ENCODE measurements at regions not wholly inside any gene's neighbourhood (a gene's known extent, or its start where the extent isn't known, plus 50 kb on each side); places are given as distances from the start of the nearest gene placed in this dataset.
"Not testable (repeated sequence)": the region's sequence is repeated elsewhere in the genome, so short reads cannot be mapped to it uniquely, and the experiment has no call there.

DNA sequence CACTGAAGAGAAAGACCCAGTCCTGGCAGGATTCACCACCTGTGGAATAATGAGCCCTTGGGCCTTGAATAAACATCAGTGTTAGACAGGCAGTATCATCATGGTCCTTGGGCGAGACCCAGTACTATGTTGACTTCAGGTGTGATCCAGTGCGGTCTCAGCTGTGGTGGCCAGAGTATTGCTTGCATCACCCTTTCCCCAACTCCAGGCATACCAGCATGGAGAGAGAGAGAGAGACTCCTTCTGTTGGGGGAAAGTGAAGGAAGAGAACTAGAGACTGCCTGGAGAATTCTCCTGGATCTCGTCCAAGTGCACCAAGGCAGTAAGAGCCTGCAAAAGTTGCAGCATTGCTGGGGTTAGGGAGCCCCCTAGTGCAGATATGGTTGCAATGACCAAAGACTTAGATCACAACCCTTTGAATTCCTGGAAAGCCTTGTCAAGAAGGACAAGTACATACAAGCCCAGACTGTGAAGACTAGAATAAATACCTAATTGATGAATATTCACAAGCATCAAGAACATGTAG is 61.1 kb upstream of the VAMP7 start:
- DNase-seq (ENCODE audit: low read depth in 2 of 2) = peak in 1 of 2 donors; percentile 1

DNA sequence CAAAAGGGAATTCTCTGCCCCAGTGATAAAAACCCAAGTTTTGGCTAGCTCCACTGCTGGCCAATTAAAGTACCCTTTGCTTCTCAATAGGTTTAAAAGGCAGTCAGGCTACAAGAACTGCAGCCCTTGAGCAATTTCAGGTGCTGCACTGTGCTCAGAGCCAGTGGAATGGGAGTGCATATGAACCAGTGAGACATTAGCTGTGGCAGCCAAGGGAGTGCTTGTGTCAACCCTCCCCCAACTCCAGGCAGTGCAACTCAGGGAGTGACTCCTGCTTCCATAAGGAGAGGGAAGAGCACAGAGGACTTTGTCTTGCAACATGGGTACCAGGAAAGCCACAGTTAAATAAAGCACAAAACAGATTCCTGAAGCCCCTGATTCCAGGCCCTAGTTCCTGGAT is 61.6 kb upstream of the VAMP7 start:
- no peak for DNase-seq (ENCODE audit: low read depth in 2 of 2)

DNA sequence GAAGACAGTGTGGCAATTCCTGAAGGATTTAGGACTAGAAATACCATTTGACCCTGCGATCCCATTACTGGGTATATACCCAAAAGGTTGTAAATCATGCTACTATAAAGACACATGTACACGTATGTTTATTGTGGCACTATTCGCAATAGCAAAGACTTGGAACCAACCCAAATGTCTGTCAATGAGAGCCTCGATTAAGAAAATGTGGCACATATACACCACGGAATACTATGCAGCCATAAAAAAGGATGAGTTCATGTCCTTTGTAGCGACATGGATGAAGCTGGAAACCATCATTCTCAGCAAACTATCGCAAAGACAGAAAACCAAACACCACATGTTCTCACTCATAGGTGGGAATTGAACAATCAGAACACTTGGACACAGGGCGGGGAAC is 66.8 kb upstream of the VAMP7 start:
- not testable (repeated sequence) for DNase-seq (ENCODE audit: low read depth in 2 of 2)

DNA sequence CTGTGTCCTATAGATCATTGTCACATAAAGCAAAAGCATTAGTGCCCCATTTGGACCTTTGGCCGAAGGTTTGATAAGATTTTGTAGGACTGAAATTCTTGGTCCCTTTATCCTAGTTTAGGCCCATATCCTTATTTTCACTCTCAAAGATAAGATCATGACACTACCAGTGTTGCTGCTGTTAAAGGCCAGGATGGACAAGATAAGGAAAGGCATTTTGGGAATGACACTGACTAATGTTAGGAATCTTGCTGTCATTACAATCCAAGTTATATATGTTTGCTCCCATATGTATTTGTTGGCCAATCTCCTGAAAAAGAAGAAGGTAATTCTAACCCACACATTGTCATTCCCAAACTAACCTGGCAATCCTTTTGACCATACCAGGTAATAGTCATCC is 101.3 kb upstream of the VAMP7 start:
- DNase-seq (ENCODE audit: low read depth in 2 of 2) = no peak

DNA sequence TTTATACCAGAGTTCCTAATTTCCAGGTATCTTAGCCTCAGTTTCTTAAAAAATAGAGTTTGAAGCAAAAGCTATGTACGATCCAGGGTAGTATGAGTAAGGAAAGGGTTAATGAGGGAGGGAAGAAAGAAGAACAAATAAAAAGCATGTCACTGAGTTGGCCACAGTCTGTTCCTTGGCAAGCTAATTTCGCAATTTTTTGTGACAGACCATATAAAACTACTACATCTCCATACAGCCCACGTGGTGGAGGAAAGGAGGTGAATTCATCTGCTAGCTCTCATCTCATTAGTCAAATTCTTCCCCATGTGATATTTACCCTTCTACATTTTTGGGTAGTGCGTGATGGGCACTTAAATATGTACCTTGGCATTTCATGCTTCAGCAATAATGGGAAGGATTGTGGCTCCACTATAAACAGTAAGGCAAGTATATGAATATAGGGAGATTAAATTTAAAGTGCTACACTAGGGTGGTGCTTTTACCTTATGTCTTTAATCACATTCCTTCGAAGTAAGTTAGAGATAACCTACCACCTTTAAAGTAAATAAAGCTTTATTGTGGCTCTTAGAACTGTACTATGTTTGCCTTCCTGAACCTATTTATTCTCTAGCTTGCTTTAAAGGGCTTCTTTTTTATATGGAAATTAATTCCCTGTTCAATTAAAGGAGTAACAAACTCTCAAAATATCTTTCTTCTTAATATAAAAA is 102.1 kb upstream of the VAMP7 start:
- no peak for DNase-seq (ENCODE audit: low read depth in 2 of 2)

DNA sequence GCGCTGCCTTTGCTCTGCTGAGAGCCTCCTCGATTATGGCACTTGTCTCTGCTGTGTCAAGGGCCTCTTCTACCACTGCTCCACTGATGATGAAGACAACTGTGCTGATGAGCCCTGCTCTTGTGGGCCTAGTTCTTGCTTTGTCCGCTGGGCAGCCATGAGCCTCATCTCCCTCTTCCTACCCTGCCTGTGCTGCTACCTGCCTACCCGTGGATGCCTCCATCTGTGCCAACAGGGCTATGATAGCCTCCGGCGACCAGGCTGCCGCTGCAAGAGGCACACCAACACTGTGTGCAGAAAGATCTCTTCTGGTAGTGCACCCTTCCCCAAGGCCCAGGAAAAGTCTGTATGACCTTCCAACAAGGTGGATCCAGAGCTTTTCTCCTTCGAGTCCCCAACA is 106.8 kb upstream of the VAMP7 start:
- DNase-seq (ENCODE audit: low read depth in 2 of 2) = no peak

DNA sequence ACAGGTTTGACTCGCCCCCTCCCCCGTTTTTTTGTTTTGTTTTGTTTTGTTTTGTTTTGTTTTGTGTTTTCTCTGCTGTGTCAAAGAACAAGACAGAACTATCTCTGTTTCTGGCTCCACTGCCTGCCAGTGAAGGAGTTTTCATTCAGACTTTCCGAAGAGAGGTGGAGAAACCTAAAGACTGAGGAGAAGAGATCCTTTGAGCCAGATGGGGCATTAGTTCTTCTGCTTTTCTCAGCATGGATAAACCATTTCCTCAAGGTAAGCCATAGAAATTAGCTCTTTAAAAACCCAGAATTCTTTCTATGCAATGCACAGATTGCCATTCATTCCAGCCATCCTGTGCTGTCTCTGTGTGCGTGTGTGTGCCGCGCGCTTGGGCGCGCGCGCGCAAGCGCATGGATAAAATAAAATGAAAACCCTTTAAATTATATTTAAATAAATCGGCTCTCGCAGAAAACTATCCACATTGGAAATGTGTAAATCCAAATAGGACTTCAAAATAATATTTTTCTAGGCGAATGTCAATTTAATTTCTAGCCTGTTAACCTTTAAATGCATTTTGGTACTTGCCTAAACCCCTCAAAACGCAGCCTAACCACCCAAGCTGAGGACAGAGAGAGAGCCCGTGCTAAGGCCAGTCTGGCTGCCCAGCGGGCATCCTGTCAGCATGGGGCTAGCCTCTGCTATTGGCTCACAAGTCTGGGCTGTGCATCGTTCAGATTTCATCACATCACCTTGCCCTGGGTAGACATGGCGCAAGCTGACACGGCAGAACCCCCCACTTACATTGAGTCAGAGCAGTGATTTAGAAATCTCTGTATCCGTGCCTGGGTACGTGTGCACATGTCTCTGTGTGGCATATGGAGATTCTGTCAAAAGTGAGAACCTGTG is 113.0 kb upstream of the VAMP7 start:
- DNase-seq (ENCODE audit: low read depth in 2 of 2) = no peak

DNA sequence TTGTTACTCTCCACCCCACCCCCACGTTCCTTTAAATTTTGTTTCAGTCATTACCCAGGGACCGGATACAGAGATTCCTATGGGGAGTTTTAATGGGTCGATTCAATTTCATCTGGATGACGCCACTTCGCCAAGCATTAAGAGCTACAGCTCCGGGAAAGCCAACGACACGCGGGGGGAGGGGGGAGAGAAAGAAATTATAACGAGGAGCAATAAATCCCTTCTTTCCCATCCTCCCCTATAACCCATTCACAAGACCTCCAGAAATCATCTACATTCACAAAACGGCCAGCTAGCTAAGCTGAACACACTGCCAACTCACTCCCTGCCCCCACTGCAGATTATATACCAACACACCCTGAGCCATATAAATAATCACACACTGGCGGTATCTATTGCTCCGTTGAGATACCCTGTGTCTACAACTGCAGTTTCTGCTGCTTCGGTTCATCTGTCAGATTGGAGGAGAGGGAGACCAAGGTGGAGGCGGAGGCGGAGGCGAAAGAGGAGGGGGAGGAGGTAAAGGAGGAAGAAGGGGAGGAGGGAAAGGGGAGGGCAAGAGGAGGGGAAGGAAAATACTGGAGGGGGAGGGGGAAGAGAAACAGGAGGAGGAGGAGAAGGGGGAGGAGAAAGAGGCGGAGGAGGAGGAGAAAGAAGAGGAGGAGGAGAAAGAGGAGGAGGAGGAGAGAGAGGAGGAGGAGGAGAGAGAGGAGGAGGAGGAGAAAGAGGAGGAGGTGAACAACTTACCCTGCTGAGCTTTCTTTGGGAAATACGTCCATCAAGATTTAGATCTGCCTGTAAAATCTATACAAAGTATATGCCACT is 113.9 kb upstream of the VAMP7 start:
- no peak for DNase-seq (ENCODE audit: low read depth in 2 of 2)

DNA sequence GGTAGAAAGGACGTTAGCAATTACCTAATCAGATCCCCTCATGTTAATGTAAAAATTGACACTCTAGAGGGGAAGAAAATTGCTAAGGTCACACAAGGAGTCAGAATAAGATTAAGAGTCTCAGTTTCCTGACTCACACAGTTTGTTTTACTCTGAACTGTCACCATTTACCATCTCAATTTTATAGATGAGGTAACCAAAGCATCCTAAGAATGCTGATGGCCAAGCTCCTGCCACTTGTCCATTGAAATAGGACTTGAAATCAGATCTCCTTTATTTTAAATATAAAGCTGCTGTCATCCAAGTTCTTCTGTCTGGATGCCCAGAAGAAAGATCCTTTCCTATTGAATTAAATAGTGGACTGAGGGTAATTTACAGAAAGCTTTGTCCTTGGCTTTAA is 114.8 kb upstream of the VAMP7 start:
- no peak for DNase-seq (ENCODE audit: low read depth in 2 of 2)

DNA sequence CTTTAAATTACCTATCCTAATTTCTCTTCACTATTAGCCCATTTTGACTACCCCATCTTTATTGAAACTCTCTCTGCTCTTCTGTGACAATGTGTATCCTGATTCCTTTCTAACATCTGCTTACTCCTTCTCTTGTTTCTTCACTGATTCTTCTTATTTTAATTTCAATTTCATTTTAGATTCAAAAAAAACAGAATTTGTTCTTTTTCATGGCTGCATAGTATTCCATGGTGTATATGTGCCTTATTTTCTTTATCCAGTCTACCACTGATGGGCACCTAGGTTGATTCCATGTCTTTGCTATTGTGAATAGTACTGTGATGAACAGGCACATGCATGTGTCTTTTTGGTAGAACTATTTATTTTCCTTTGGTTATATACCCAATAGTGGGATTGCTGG is 120.0 kb upstream of the VAMP7 start:
- DNase-seq (ENCODE audit: low read depth in 2 of 2) = no peak

DNA sequence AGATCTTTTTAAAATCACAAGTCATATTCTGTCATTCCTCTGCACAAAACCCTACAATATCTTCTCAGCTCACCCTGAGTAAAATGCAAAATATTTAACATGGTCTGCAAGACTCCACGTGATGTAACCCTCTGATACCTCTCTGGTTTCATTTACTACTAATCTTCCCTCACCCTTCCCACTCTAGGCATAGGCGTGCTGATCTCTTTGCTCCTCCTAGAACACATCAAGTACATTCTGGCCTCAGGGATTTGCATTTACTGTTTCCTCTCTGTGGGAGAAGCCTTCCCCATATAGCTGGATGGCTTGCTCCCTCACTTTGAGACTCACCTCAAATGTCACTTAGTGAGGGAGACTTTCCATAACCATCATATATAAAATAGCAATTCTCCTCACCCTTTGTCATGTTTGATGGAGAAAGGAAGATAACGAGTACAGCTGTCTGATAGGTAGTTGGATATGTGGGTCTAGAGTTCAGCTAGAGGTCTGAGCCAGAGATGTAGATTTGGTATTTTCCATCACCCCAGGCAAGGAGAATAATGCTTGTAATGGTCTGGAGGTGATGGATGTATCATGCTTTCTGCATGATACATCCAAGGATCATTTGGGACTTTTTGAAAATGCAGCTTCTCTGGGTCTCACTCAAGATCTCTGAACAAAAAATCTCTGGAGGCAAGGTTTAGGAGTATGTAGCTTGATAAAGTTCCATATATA is 123.9 kb upstream of the VAMP7 start:
- DNase-seq (ENCODE audit: low read depth in 2 of 2) = no peak

DNA sequence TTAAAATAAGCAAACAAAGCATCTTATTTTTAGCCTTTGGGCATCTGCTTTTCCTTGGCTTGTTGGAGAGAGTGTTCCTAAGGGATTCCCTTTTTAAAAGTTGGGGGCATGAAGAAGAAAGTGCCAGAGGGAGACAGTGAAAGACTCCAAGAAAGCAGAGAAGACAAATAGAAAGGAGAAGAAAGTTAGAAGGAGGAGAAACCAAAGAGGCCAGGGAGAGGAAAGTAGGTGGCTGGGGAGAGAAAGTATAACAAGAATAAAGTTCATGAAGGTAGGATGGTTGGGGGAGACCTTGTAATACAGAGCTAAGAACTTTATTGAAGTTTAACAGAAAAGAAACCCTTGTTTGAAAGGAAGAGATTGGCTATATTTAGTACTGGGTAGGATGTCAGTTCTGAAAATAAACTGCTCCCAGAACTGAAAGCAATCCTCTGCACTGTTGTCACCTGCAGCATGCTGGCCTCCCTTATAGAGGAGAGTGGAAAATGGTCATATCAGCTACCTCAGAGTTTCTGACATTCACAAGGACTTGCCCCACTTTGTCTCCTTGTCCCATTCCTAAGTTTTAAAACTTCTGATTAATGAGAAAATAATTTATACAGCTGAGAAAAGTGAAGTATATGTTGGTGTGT is 125.3 kb upstream of the VAMP7 start:
- no peak for DNase-seq (ENCODE audit: low read depth in 2 of 2)

DNA sequence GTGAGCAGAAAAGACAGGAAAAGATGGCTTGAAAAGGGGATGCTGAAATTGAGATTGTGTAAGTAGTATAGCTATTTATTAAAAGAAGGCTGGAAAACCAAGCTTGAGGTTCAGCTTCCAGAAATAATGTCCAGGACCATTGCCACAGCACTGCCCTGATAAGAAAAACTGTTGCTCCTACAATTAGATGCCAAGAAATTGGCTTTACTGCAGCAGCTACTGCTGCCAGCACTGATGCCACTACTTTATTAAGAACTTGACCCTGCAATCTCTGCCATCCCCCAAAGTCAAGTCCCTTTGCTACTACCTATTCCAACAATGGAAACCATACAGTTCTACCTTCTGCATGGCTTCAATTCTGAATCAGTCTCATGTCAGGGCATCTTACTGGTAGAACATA is 130.0 kb upstream of the VAMP7 start:
- DNase-seq (ENCODE audit: low read depth in 2 of 2) = no peak

DNA sequence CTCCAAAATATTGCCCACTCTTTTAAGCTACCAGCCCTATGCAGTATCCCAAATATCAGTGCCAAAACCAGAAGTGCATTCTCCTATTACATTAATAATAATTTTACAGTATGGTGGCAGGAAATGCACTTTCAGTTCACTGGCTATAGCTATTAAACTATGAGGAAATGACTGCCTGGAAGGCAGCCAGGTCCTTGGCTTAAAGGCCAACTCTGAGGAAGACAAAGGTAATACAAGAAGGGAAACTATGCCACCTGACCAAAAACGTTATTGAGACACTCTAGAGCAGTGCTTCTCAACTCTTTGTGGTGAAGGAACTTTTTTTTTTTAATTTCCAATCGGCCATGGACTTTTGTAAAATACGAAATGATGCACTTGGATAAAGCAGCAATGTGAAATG is 133.6 kb upstream of the VAMP7 start:
- DNase-seq (ENCODE audit: low read depth in 2 of 2) = no peak

DNA sequence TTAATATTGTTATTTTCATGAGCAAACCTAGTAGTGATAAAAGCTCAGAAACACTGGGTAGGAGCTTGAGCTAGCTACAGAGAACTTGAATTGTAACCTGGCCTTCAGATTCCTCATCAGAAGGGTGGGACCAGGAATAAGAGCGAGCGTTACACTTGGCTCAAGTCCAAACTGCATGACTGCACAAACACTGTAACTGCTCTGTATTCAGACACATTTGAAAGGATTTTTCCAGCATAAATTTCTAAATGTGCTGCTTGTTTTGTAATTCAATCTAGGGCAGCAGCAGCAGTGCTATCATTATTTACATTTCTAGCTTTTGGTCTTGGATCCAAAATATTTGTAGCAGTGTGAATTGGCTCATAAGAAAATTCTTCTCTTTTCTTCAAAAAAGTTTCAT is 133.0 kb upstream of the TMLHE start:
- DNase-seq (ENCODE audit: low read depth in 2 of 2) = no peak

DNA sequence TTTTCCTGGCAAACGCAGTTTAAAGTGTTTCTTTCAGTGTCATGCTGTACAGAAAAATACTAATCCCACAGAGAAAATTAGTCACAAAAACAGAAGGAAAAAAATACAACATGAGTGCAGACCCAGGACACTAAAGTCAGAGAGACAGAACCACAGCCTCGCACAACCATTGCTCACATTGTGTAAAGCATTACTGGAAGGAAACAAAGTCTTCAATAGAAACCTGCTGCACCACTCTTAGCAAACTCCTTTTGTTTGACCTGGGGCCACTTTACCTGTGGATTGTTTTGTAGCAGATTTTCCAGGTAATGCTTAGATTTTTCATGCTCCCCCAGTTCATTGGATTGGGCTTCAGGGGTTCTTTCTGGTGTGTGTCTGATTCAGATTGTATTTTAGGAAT is 131.8 kb upstream of the TMLHE start:
- no peak for DNase-seq (ENCODE audit: low read depth in 2 of 2)

DNA sequence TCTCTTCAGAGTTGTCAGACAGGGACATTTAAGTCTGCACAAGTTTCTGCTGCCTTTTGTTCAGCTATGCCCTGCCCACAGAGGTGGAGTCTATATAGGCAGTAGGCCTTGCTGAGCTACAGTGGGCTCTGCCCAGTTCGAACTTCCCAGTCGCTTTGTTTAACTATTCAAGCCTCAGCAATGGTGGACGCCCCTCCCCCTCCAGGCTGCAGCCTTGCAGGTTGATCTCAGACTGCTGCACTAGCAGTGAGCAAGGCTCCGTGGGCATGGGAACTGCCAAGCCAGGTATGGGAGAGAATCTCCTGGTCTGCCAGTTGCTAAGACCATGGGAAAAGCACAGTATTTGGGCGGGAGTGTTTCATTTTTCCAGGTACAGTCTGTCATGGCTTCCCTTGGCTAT is 115.6 kb upstream of the TMLHE start:
- DNase-seq (ENCODE audit: low read depth in 2 of 2) = not testable (repeated sequence)

DNA sequence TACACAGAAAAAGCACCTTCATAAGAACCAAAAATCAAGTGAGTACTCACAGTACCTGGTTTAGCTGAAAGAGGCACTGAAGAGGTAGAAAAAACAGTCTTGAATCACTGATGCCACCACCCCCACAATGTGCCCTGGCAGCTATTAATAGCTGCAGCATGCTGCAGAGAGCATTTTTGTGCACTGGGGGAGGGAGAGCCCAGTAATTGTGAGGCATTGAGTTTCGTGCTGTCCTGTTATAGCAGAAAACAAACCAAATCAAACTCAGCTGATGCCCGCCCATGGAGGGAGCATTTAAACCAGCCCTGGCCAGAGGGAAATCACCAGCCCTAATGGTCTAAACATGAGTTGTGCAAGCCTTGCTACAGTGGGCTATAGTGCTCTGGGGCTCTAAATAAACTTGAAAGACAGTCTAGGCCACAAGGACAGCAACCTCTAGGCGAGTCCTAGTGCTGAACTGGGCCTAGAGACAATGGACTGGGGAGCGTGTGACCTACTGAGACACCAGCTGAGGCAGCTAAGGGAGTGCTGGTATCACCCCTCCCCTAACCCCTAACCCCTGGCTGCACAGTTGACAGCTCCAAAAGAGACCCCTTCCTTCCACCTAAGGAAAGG is 106.3 kb upstream of the TMLHE start:
- no peak for DNase-seq (ENCODE audit: low read depth in 2 of 2)

DNA sequence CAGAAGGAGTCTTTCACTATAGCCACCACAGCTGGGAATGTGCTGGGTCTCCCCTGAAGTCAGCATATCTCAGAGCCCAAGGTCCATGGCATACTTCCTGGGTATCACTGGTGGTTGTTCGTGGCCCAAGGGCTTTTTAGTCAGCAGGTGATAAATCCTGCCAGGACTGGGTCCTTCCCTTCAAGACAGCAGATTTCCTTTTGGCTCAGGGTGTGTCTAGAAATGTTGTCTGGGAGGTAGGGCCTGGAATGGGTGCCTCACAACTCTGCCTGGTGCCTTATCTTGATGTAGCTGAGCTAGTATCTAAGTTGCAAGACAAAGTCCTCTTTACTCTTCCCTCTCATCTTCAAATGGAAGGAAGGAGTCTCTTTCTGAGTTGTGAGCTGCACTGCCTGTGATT is 102.4 kb upstream of the TMLHE start:
- no peak for DNase-seq (ENCODE audit: low read depth in 2 of 2)

DNA sequence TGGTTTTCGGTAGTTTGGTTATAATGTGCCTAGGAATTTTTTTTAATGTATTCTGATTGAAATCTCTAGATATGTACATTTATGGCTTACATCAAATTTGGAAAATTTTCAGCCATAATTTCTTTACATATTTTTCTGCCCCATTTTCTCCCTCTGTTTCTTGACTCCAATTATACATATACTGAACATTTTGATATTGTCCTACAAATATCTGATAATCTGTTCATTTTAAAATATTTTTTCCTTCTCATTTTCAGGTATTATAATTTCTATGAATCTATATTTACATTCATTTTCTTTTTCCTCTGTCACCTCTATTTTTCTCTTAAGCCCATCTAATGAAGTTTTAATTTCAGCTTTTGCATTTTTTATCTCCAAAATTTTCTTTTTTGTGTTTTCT is 82.7 kb upstream of the TMLHE start:
- DNase-seq (ENCODE audit: low read depth in 2 of 2) = no peak

DNA sequence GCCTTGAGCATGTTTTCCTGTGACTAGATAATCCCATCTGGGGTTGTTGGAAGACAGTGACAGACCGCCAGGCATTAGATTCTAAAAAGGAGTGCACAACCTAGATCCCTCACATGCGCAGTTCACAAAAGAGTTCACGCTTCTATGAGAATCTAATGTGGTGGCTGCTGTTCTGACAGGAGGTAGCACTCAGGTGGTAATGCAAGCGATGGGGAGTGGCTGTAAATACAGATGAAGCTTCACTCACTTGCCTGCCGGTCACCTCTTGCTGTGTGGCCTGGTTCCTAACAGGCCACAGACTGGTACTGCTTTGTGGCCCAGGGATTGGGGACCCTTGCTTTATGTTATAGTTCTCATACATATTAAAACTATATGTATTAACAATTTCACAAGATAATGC is 81.9 kb upstream of the TMLHE start:
- no peak for DNase-seq (ENCODE audit: low read depth in 2 of 2)
